ENCODE measurements at regions not wholly inside any gene's neighbourhood (a gene's known extent, or its start where the extent isn't known, plus 50 kb on each side); places are given as distances from the start of the nearest gene placed in this dataset.

DNA sequence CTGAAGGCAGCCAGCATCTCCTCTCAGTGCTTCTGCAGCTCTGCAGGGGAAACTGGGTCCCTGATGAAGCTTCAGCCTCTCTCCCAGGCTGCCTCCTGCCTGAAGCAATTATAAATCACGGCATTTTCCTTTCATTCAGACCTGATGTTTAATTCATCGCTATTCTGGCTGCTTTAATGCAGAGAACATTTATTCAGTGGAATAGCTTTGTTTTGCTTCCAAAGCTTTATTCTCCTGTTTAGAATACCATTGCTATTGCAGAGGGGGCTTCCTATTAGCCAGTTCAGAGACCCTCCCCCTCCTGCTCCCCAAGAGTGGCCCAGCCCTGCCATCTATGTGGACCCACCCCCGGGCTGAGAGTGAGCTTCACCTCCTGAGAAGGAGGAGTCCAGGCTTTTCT, 255.6 kb downstream of the LRFN2 start:
- no peak overlapping the region for H3K4me3 ChIP-seq (ENCODE audit: low read depth, low read length)
- TF ChIP-seq, protein P1, sequence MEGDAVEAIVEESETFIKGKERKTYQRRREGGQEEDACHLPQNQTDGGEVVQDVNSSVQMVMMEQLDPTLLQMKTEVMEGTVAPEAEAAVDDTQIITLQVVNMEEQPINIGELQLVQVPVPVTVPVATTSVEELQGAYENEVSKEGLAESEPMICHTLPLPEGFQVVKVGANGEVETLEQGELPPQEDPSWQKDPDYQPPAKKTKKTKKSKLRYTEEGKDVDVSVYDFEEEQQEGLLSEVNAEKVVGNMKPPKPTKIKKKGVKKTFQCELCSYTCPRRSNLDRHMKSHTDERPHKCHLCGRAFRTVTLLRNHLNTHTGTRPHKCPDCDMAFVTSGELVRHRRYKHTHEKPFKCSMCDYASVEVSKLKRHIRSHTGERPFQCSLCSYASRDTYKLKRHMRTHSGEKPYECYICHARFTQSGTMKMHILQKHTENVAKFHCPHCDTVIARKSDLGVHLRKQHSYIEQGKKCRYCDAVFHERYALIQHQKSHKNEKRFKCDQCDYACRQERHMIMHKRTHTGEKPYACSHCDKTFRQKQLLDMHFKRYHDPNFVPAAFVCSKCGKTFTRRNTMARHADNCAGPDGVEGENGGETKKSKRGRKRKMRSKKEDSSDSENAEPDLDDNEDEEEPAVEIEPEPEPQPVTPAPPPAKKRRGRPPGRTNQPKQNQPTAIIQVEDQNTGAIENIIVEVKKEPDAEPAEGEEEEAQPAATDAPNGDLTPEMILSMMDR (IDR thresholded peaks at IDR 0.05; ENCODE audit: insufficient read depth, low read length) = no peak
- no peak for DNase-seq (ENCODE audit: low read depth)

DNA sequence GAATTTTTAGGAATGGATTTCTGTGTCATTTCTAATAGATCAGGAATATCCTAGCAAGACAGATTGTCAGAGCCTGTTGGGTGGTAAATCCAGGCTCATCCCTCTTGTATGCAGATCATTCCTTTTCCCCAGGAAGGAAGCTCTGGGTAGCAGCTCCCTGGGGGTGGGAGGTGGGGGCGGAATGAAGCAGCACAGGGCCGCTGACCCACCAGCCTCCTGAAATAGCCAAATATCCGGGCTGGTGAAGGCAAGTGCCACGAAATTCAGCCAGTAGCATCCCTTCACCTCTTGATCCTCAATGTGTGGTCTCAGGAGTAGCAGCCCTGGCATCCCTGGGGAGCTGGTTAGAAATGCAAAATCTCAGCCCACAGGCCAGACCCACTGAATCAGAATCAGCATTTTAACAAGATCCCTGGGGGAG, 256.9 kb downstream of the LRFN2 start:
- H3K4me3 ChIP-seq (ENCODE audit: low read depth, low read length) = no peak overlapping the region
- TF ChIP-seq, protein P1 (IDR thresholded peaks at IDR 0.05; ENCODE audit: insufficient read depth, low read length) = no peak
- no peak for DNase-seq (ENCODE audit: low read depth)

DNA sequence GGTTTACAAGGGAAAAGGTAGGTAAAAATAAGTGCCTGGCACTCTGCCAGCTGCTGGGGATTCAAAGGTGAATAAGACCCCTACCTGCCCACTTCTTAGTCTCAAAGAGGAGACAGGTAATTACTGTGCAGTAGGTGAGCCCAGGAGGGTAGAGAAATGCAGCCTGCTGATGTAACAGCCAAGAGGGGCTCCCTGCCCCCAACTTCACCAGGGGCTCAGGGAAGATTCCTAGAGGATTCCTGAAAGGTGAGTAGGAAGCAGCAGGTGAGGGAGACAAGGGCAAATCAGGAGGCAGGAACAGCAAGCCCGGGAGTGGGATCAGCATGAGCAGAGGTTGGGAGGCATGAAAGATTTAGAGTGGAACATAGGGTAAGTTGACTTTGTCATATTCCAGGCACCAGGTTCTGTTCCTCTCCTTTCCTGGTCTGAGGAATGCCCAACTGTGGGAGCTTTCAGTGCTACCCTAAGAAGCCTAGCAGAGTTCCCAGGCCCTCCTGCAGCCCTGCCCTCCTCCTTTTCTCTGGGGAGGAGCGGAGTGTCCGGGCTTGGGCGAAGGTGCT, 258.1 kb downstream of the LRFN2 start:
- DNase-seq (ENCODE audit: low read depth) = no peak

DNA sequence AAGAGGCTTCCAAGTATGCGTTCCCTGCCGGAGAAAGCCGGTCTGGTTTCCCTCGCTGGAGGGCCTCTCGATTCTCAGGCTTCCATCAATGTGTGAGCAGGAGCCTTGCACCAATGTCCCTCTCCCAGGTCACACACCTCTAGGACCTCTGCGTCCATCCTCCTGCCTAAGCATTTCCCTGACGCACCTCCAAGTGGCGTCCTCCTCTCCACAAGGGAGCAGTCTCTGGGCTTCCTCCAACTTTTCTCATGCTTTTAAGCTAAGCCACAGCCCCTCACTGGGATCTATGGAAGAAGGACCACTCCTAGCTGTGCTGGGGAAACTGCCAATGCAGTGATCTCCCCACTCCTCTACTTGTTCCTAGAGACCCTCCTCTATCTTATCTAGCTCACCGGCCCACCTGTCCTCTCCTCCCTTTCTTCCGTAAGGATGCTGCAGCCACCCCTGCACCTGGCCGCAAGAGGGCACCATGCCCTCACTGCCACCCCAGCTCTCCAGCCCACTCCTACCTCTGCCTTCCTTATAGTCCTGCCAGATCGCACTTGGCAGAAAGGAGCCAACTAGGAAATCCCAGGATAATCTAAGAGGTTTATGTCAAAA, 258.7 kb downstream of the LRFN2 start:
- H3K4me3 ChIP-seq (ENCODE audit: low read depth, low read length) = no peak overlapping the region
- TF ChIP-seq, protein P1 (IDR thresholded peaks at IDR 0.05; ENCODE audit: insufficient read depth, low read length) = peak; percentile 23
- DNase-seq (ENCODE audit: low read depth) = no peak

More for the DNA sequence above, 258.1 kb downstream of the LRFN2 start:
- H3K4me3 ChIP-seq (ENCODE audit: low read depth, low read length) = no peak overlapping the region
- TF ChIP-seq, protein P1 (IDR thresholded peaks at IDR 0.05; ENCODE audit: insufficient read depth, low read length) = no peak

DNA sequence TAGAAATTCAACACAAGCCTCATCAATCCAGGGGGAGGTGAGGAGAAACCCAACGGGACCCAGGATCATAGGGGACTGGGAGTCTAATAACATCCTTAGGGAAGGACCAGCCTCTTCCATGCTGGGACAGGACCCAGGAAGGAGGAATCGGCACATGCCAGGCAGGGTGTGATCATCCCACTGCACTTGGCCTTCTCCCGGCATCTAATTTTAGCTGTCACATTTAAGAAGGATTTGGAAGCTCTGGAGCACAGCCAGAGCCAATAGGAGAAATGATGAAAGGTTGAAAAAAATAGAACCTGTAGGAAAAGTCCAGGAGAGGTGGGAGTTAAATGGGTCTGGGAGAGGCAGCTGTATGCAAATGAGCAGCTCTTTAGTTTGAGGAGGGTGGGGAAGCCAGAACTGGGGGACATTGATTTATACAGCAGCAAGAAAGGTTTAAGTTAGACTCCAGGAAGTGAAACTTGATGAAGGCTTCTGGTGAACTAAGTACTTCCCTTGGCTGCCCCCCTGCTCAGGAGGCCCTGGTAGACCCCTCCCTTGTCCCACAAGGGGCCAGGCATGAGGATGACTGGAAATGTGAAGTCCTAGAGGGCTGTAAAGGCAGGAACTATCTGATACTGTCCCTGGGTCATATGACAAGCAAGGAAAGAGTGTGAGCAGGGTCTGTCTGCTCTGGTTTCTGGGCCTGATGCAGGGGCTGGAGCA, 260.3 kb downstream of the LRFN2 start:
- no peak overlapping the region for H3K4me3 ChIP-seq (ENCODE audit: low read depth, low read length)
- no peak for DNase-seq (ENCODE audit: low read depth)
- TF ChIP-seq, protein P1 (IDR thresholded peaks at IDR 0.05; ENCODE audit: insufficient read depth, low read length) = no peak

DNA sequence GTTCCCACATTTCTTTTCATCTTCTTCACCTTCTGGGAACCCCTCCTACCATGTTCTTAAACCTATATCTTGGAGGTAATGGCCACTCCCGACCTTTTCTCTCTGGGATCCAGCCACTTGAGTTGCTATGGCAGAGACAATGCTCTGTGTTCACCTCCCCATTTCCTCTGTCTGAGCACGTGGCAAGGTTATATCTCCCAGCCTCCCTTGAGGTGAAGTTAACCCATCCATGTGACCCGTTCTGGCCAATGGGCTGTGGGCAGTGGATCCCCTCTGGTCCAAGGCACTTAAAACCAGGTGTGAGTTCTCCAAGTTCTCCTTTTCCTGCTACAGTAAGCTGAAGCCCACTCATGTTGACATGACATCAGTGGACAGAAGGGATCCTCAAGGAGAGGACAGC, 261.4 kb downstream of the LRFN2 start:
- H3K4me3 ChIP-seq (ENCODE audit: low read depth, low read length) = no peak overlapping the region
- TF ChIP-seq, protein P1 (IDR thresholded peaks at IDR 0.05; ENCODE audit: insufficient read depth, low read length) = no peak
- DNase-seq (ENCODE audit: low read depth) = no peak

Data from fibroblast of the aortic adventitia (primary cell).